Ovary (tissue), 7 donors: ENCODE measurements at regions not wholly inside any gene's neighbourhood (a gene's known extent, or its start where the extent isn't known, plus 50 kb on each side); places are given as distances from the start of the nearest gene placed in this dataset.

ENCODE experiments used
- DNase-seq, 5 donors: peaks; one replicate each; pipeline ENCODE4 v3.0.0-alpha.2; 2019 to 2020
- H3K27ac ChIP-seq, 2 donors: fragments of 200-600 bp; one replicate each; pipeline versions ENCODE4 v1.5.1 to v1.8.0; 2019 to 2022
- H3K27me3 ChIP-seq: fragments of 200-600 bp; one replicate; pipeline ENCODE4 v1.8.0; 2022
- H3K36me3 ChIP-seq: fragments of 200-600 bp; sonication (generic); one replicate; pipeline ENCODE4 v1.5.1; 2019
- H3K4me1 ChIP-seq: one replicate; pipeline ENCODE4 v1.8.1; 2013; ENCODE audit warnings: mild to moderate bottlenecking, moderate library complexity; ENCODE audit not compliant: insufficient read depth
- H3K4me3 ChIP-seq: fragments of 200-600 bp; sonication (generic); one replicate; pipeline ENCODE4 v1.5.1; 2017
- H3K9me3 ChIP-seq, 2 donors: fragments of 200-600 bp in 1 of 2; sonication (generic) in 1 of 2; one replicate each; pipeline versions ENCODE4 v1.5.1 to v1.8.1; 2013 to 2019; ENCODE audit warnings: mild to moderate bottlenecking in 1 of 2, moderate library complexity in 1 of 2
- EP300 ChIP-seq: sonication (generic); formaldehyde crosslinking; IDR thresholded peaks from one replicate; pipeline ENCODE4 v1.6.1; 2017; ENCODE audit warnings: antibody characterized with exemption
- POLR2A ChIP-seq: fragments of 450-650 bp; IDR thresholded peaks from one replicate; pipeline ENCODE4 v1.6.1; 2017; ENCODE audit warnings: antibody characterized with exemption, mild to moderate bottlenecking, moderate library complexity
- WGBS, 3 donors: extraction: QIAGEN DNeasy Blood & Tissue Kit in 1 of 3; methylation state at CpG; one replicate each; pipeline versions ENCODE4 v1.1.5 to v1.1.7; 2013 to 2017; 5-methylcytosine and 5-hydroxymethylcytosine counted together
- intact Hi-C, 4 donors: fragments of 100-400 bp; cut with DNase I; formaldehyde crosslinking; loops; one replicate each; pipeline versions ENCODE4 v1.11.0 to v1.15.1; 2022 to 2023
- TF ChIP-seq, protein P1 (sequence below), 3 donors: fragments of 450-650 bp in 2 of 3; fragments of 200-600 bp in 1 of 3; IDR thresholded peaks; one replicate each; pipeline versions ENCODE4 v1.5.1 to v1.8.0; 2016 to 2022; ENCODE audit warnings: antibody characterized with exemption in 3 of 3, mild to moderate bottlenecking in 1 of 3
- donor health status: DM: no; HTN: no; CAD: no; lungs with moderate emphysema.
- donor health status: DM: no; HTN: no; CAD: no.
- donor health status: Bipolar disorder and iron deficiency.
- donor health status: DM: no; HTN: no; CAD: no.
- donor health status: DM: yes; HTN: yes; CAD: no.

DNA sequence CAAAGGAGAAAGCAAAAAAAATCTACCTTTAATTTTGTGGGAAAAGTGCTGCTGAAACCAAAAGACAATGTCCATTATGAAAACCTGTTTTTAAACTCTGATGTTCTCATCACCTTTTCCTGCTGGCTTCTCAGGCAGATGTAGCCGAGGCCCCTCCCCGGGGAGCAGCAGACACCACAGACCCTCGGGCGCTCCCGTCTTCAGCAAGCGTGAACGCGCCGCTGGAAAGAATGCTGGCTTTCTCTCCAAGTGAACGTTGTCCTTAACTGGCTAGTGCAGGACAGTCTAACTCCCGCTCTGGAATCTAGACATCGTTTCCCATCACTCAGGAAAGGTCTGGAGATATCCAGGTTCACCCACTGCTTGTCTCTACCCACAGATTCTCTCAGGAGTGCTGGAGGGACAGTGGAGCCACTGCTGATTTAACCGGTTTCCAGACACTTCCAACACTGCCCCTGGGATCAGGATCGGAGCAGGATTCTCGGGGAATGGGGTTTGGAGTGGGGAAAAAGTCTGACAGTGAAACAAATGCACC lies 211.2 kb downstream of the RBFOX3 start:
- intact Hi-C loops: loop anchor here (5.0 to 10.0 kb wide), 5 partner anchors 305 to 405 kb away; partner anchors contain the start of gene C1QTNF1 (in 1 of the 4)
- Histone ChIP-seq H3K27me3 (no peaks in the 10 kb centered on the region), H3K9me3 (no peaks in the 10 kb centered on the region), H3K36me3 (no peaks in the 10 kb centered on the region), H3K4me3 (no peak overlapping the region), H3K27ac (no peak overlapping the region), H3K4me1 (no peaks in the 10 kb centered on the region)
- TF ChIP-seq POLR2A: no peak
- TF ChIP-seq, protein P1, sequence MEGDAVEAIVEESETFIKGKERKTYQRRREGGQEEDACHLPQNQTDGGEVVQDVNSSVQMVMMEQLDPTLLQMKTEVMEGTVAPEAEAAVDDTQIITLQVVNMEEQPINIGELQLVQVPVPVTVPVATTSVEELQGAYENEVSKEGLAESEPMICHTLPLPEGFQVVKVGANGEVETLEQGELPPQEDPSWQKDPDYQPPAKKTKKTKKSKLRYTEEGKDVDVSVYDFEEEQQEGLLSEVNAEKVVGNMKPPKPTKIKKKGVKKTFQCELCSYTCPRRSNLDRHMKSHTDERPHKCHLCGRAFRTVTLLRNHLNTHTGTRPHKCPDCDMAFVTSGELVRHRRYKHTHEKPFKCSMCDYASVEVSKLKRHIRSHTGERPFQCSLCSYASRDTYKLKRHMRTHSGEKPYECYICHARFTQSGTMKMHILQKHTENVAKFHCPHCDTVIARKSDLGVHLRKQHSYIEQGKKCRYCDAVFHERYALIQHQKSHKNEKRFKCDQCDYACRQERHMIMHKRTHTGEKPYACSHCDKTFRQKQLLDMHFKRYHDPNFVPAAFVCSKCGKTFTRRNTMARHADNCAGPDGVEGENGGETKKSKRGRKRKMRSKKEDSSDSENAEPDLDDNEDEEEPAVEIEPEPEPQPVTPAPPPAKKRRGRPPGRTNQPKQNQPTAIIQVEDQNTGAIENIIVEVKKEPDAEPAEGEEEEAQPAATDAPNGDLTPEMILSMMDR (IDR thresholded peaks at IDR 0.05): no peak
- no peak for TF ChIP-seq EP300
- 29 to 59% (median 41%) methylated on average over 15 of the region's 15 CpGs for WGBS, 3 donors
- no peak for DNase-seq

DNA sequence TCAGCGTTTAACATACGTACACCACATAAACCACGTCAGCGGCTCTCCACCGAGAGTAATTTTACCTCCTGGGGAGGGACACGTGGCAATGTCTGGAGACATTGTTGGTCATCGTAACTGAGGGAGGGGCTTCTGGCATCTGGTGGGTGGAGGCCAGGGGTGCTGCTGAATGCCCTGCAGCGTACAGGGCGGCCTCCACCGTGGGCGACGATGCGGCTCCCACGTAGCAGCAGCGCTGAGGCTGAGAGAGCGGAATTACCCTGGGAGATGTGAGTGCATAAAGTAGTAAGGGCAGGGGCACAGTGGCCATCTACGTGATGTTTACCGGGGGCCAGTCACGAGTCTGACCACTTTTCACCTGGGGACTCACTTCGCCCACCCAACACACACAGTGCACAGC lies 212.4 kb downstream of the RBFOX3 start:
- H3K27ac ChIP-seq: no peak overlapping the region
- H3K4me3 ChIP-seq: no peak overlapping the region
- H3K9me3 ChIP-seq: no peaks in the 10 kb centered on the region
- WGBS, 3 donors: 77 to 88% (median 85%) methylated on average over 20 of the region's 20 CpGs
- intact Hi-C loops: loop anchor here (5.0 to 10.0 kb wide), 4 partner anchors 309 to 404 kb away; partner anchors contain the start of gene C1QTNF1 (in 1 of the 4)
- no peaks in the 10 kb centered on the region for H3K27me3 ChIP-seq
- TF ChIP-seq, protein P1 (IDR thresholded peaks at IDR 0.05): no peak
- TF ChIP-seq EP300: no peak
- TF ChIP-seq POLR2A: no peak
- DNase-seq: no peak
- H3K36me3 ChIP-seq: no peaks in the 10 kb centered on the region
- H3K4me1 ChIP-seq: no peaks in the 10 kb centered on the region

DNA sequence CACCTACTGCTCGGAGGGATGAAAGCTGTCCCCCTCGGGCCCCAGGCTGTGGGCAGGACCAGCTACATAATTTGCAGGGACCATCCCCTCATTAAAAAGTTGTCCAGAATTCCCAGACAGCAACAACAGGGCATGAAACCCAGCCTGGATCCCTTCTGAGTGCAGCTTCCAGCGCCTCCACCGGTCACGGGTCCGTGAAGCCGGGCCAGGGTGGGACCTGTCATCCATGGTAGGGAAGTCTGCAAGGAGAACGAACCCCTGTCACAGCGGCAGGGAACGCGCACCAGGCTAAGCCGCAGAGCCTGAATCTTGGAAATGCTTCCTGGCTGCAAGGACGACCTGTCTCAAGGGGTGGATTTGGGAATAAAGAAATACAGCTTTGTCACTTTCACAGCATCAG lies 214.2 kb downstream of the RBFOX3 start:
- H3K27me3 ChIP-seq: no peaks in the 10 kb centered on the region
- intact Hi-C loops: loop anchor here (5.0 to 10.0 kb wide), 4 partner anchors 311 to 402 kb away; partner anchors contain the start of gene C1QTNF1 (in 1 of the 4)
- no peak overlapping the region for H3K4me3 ChIP-seq
- H3K27ac ChIP-seq: no peak overlapping the region
- H3K36me3 ChIP-seq: no peaks in the 10 kb centered on the region
- no peaks in the 10 kb centered on the region for H3K9me3 ChIP-seq
- TF ChIP-seq, protein P1 (IDR thresholded peaks at IDR 0.05): no peak
- TF ChIP-seq EP300 (no peak), POLR2A (no peak)
- DNase-seq: no peak
- WGBS, 3 donors: 76 to 80% (median 76%) methylated on average over 13 of the region's 13 CpGs
- H3K4me1 ChIP-seq: no peaks in the 10 kb centered on the region

DNA sequence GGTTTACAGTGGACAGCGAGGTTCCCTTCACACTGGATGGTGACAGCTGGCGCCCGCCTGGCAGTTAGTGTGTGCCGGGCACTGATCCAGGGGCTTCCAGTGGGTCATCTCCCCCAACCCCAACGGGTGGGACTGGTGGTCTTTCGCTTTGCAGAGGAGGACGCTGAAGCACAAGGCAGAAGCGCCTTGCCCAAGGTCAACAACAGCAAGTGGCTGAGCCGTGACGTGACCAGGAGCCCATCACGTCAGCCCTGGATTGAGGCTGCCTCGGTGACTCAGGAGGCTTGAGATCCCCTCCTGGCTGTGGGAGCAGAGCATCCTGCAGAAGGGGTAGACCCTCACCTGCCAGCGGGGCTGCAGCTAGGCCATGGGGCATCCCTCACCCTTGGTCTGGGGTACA lies 215.3 kb downstream of the RBFOX3 start:
- DNase-seq: no peak
- Histone ChIP-seq H3K27ac (no peak overlapping the region), H3K4me3 (no peak overlapping the region), H3K9me3 (no peaks in the 10 kb centered on the region), H3K4me1 (no peaks in the 10 kb centered on the region), H3K27me3 (no peaks in the 10 kb centered on the region), H3K36me3 (no peaks in the 10 kb centered on the region)
- intact Hi-C loops: loop anchor here (2.0 to 10.0 kb wide), 5 partner anchors 307 to 401 kb away; partner anchors contain the start of gene C1QTNF1 (in 1 of the 4)
- TF ChIP-seq POLR2A: no peak
- TF ChIP-seq, protein P1 (IDR thresholded peaks at IDR 0.05): no peak
- WGBS, 3 donors: 36 to 69% (median 47%) methylated on average over 2 to 13 of the region's 13 CpGs
